ENCODE measurements at regions not wholly inside any gene's neighbourhood (a gene's known extent, or its start where the extent isn't known, plus 50 kb on each side); places are given as distances from the start of the nearest gene placed in this dataset.

- TF ChIP-seq CTCF (IDR thresholded peaks at IDR 0.05 in 8 of 11, conservative IDR thresholded peaks at IDR 0.05 in 3 of 11) = no peak
- TF ChIP-seq POLR2A (IDR thresholded peaks at IDR 0.05) = no peak
Measured at GRCh38 chr12:87597114-87597513, 432.1 kb downstream of the C12orf50 start.
